ENCODE measurements at regions not wholly inside any gene's neighbourhood (a gene's known extent, or its start where the extent isn't known, plus 50 kb on each side); places are given as distances from the start of the nearest gene placed in this dataset.

GRCh38 chr2:8524388-8524787, 157.5 kb upstream of the ID2 start:
- no peak for TF ChIP-seq PRDM2 (tag by site-specific recombination; IDR thresholded peaks at IDR 0.05; ENCODE audit: borderline replicate concordance)
- TF ChIP-seq CTCF (tag by site-specific recombination; IDR thresholded peaks at IDR 0.05): no peak
- no peak for TF ChIP-seq KLF10 (tag by site-specific recombination; IDR thresholded peaks at IDR 0.05)
- no peak for TF ChIP-seq ZNF211 (tag by site-specific recombination; IDR thresholded peaks at IDR 0.05; ENCODE audit: low read depth)
- no peak for TF ChIP-seq ZNF140 (tag by site-specific recombination; IDR thresholded peaks at IDR 0.05)
- no peak for TF ChIP-seq ZNF114 (tag by site-specific recombination; IDR thresholded peaks at IDR 0.05)
- TF ChIP-seq ATF2 (tag by site-specific recombination; IDR thresholded peaks at IDR 0.05; ENCODE audit: low read depth): no peak
- TF ChIP-seq ZNF274 (IDR thresholded peaks at IDR 0.05; ENCODE audit: low read length): no peak
- TF ChIP-seq ZNF274 (tag by site-specific recombination; IDR thresholded peaks at IDR 0.05; ENCODE audit: borderline replicate concordance): no peak
